ENCODE measurements at regions not wholly inside any gene's neighbourhood (a gene's known extent, or its start where the extent isn't known, plus 50 kb on each side); places are given as distances from the start of the nearest gene placed in this dataset.

- TF ChIP-seq SAP30 (IDR thresholded peaks at IDR 0.05; ENCODE audit: insufficient read depth, insufficient replicate concordance, low read length) (no peak), SP4 (IDR thresholded peaks at IDR 0.05; ENCODE audit: low read length) (no peak), HDAC6 (IDR thresholded peaks at IDR 0.05; ENCODE audit: low read depth, low read length) (no peak)
Observed at GRCh38 chr1:168443899-168444298, 99.9 kb downstream of the XCL2 start (continued).

Data from H1 (cell line).